Smooth muscle cell (in vitro differentiated cells): ENCODE measurements at regions not wholly inside any gene's neighbourhood (a gene's known extent, or its start where the extent isn't known, plus 50 kb on each side); places are given as distances from the start of the nearest gene placed in this dataset.

Experiments
- DNase-seq: peaks from one replicate; lab custom pipeline; 2025; ENCODE audit not compliant: unreplicated experiment; lab: John Stamatoyannopoulos, UW
- H2AFZ ChIP-seq: fragments of 200-600 bp; sonication (generic); 2 replicates; pipeline ENCODE4 v1.6.0; 2016; ENCODE audit warnings: antibody characterized with exemption, low read depth, mild to moderate bottlenecking
- H3F3A ChIP-seq: fragments of 200-600 bp; sonication (generic); 2 replicates; pipeline ENCODE4 v1.6.0; 2017; ENCODE audit warnings: antibody characterized with exemption, low read depth
- H3K27ac ChIP-seq: fragments of 200-600 bp; sonication (generic); 2 replicates; pipeline ENCODE4 v1.5.1; 2016; ENCODE audit warnings: low read depth, mild to moderate bottlenecking
- H3K27me3 ChIP-seq: fragments of 200-600 bp; sonication (generic); 2 replicates; pipeline ENCODE4 v1.6.1; 2016; ENCODE audit warnings: low read depth, mild to moderate bottlenecking
- H3K36me3 ChIP-seq: fragments of 200-600 bp; sonication (generic); 2 replicates; pipeline ENCODE4 v1.5.1; 2016; ENCODE audit warnings: low read depth
- H3K4me1 ChIP-seq: fragments of 200-600 bp; sonication (generic); 2 replicates; pipeline ENCODE4 v1.5.1; 2016; ENCODE audit warnings: low read depth
- H3K4me2 ChIP-seq: fragments of 200-600 bp; sonication (generic); 2 replicates; pipeline ENCODE4 v1.6.0; 2016; ENCODE audit warnings: mild to moderate bottlenecking
- H3K4me3 ChIP-seq: fragments of 200-600 bp; sonication (generic); 2 replicates; pipeline ENCODE4 v1.5.1; 2016; ENCODE audit warnings: mild to moderate bottlenecking
- H3K79me2 ChIP-seq: fragments of 200-600 bp; sonication (generic); 2 replicates; pipeline ENCODE4 v1.6.0; 2016; ENCODE audit warnings: low read depth, mild to moderate bottlenecking
- H3K9ac ChIP-seq: fragments of 200-600 bp; sonication (generic); 2 replicates; pipeline ENCODE4 v1.6.0; 2016; ENCODE audit warnings: low read depth
- H3K9me3 ChIP-seq: fragments of 200-600 bp; sonication (generic); replicated peaks from 2 replicates; pipeline ENCODE4 v1.5.1; 2016; ENCODE audit warnings: low read depth
- H4K20me1 ChIP-seq: fragments of 200-600 bp; sonication (generic); 2 replicates; pipeline ENCODE4 v1.6.0; 2016; ENCODE audit warnings: low read depth
- WGBS: methylation state at CpG from one replicate; pipeline ENCODE4 v1.1.7; 2016; ENCODE audit warnings: low lambda C conversion rate; 5-methylcytosine and 5-hydroxymethylcytosine counted together
- TF ChIP-seq, protein P1 (sequence below): fragments of 200-600 bp; sonication (generic); IDR thresholded peaks from 2 replicates; pipeline ENCODE4 v1.5.1; 2017; ENCODE audit warnings: borderline replicate concordance, mild to moderate bottlenecking, antibody characterized with exemption; ENCODE audit not compliant: insufficient read depth, poor library complexity, severe bottlenecking

GRCh38 chr11:70625582-70626518 is 227.5 kb downstream of the CTTN start:
- 85% methylated on average over 20 of the region's 20 CpGs for WGBS
- H3K4me3 ChIP-seq = no peak overlapping the region

GRCh38 chr11:70627219-70627618 is 228.9 kb downstream of the CTTN start:
- H3K27ac ChIP-seq = no peak overlapping the region
- H3K4me1 ChIP-seq = no peaks in the 10 kb centered on the region
- no peaks in the 10 kb centered on the region for H3K36me3 ChIP-seq
- H3K4me2 ChIP-seq = no peak overlapping the region
- H2AFZ ChIP-seq = no peak overlapping the region
- TF ChIP-seq, protein P1, sequence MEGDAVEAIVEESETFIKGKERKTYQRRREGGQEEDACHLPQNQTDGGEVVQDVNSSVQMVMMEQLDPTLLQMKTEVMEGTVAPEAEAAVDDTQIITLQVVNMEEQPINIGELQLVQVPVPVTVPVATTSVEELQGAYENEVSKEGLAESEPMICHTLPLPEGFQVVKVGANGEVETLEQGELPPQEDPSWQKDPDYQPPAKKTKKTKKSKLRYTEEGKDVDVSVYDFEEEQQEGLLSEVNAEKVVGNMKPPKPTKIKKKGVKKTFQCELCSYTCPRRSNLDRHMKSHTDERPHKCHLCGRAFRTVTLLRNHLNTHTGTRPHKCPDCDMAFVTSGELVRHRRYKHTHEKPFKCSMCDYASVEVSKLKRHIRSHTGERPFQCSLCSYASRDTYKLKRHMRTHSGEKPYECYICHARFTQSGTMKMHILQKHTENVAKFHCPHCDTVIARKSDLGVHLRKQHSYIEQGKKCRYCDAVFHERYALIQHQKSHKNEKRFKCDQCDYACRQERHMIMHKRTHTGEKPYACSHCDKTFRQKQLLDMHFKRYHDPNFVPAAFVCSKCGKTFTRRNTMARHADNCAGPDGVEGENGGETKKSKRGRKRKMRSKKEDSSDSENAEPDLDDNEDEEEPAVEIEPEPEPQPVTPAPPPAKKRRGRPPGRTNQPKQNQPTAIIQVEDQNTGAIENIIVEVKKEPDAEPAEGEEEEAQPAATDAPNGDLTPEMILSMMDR = no peak
- no peaks in the 10 kb centered on the region for H3F3A ChIP-seq
- H3K4me3 ChIP-seq = no peak overlapping the region
- WGBS = 94% methylated on average over 8 of the region's 8 CpGs
- H3K9ac ChIP-seq = no peak overlapping the region
- H3K27me3 ChIP-seq = no peaks in the 10 kb centered on the region
- no peaks in the 10 kb centered on the region for H3K79me2 ChIP-seq
- H4K20me1 ChIP-seq = no peaks in the 10 kb centered on the region
- H3K9me3 ChIP-seq = no peaks in the 10 kb centered on the region
- DNase-seq = no peak

More at GRCh38 chr11:70625582-70626518, 227.5 kb downstream of the CTTN start:
- no peaks in the 10 kb centered on the region for H3K27me3 ChIP-seq
- no peak overlapping the region for H3K27ac ChIP-seq
- no peaks in the 10 kb centered on the region for H3K4me1 ChIP-seq
- no peak overlapping the region for H3K9ac ChIP-seq
- no peaks in the 10 kb centered on the region for H3F3A ChIP-seq
- H3K9me3 ChIP-seq = no peaks in the 10 kb centered on the region
- TF ChIP-seq, protein P1 = no peak
- no peak overlapping the region for H2AFZ ChIP-seq
- H3K79me2 ChIP-seq = no peaks in the 10 kb centered on the region
- H3K36me3 ChIP-seq = no peaks in the 10 kb centered on the region
- no peak overlapping the region for H3K4me2 ChIP-seq
- no peak for DNase-seq
- no peaks in the 10 kb centered on the region for H4K20me1 ChIP-seq

DNA sequence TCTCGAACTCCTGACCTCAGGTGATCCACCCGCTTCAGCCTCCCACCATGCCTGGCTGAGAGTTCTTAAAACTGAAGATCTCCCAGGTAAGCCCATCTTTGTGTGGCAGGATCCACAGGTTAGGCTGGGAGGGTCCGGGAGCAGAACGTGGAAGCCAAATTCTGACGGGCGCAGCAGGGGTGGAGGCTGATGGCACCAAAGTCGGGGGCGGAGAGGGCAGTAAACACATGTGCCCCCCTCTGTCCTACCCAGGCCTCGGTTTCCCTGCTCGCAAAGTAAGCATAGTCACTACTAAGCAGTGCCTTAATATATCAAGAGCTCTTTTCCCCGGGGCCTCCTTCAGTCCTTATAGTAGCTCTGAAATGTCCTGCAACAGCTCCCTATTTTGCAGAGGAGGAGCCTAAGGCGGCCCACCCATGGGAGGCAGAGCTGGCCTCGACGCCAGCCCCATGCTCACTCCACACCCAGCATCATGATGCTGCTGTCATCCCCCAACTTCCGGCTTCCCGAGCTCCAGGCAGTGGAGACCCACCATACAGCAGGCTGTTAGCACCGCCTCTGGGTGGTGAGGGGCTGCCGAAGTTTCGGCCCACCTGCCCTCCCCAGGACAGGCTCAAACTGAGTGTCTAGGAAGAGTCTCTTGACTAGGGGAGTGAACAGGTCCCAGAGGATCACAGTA is 230.0 kb downstream of the CTTN start:
- Histone ChIP-seq H3K27ac (no peak overlapping the region), H3K79me2 (no peaks in the 10 kb centered on the region), H3K9me3 (no peaks in the 10 kb centered on the region), H3K36me3 (no peaks in the 10 kb centered on the region), H4K20me1 (no peaks in the 10 kb centered on the region), H3K9ac (no peak overlapping the region), H3K4me2 (no peak overlapping the region), H3F3A (no peaks in the 10 kb centered on the region), H3K4me1 (no peaks in the 10 kb centered on the region), H3K4me3 (no peak overlapping the region), H2AFZ (no peak overlapping the region), H3K27me3 (no peaks in the 10 kb centered on the region)
- no peak for DNase-seq
- TF ChIP-seq, protein P1 = no peak
- WGBS = 97% methylated on average over 19 of the region's 19 CpGs
